H9 (cell line): ENCODE measurements at regions not wholly inside any gene's neighbourhood (a gene's known extent, or its start where the extent isn't known, plus 50 kb on each side); places are given as distances from the start of the nearest gene placed in this dataset.

Experiments
- DNase-seq: peaks from one replicate; pipeline ENCODE4 v3.0.0-alpha.2; 2017
- H2AFZ ChIP-seq: one replicate; pipeline ENCODE4 v1.6.1; 2013; ENCODE audit warnings: mild to moderate bottlenecking, low read length, control low read depth, moderate library complexity
- H2AK5ac ChIP-seq: 2 replicates; pipeline ENCODE4 v1.6.1; 2013; ENCODE audit warnings: low read length, control low read depth, mixed read lengths; ENCODE audit not compliant: insufficient read length
- H2BK120ac ChIP-seq: one replicate; pipeline ENCODE4 v1.6.1; 2013; ENCODE audit warnings: low read depth, mild to moderate bottlenecking, low read length, control low read depth, inconsistent platforms; ENCODE audit not compliant: poor library complexity, severe bottlenecking
- H2BK12ac ChIP-seq: 2 replicates; pipeline ENCODE4 v1.6.1; 2013; ENCODE audit warnings: low read length, control low read depth, mixed read lengths, low read depth; ENCODE audit not compliant: insufficient read length
- H2BK15ac ChIP-seq: 2 replicates; pipeline ENCODE4 v1.6.1; 2013; ENCODE audit warnings: low read depth, low read length, control low read depth
- H2BK20ac ChIP-seq: one replicate; pipeline ENCODE4 v1.6.1; 2013; ENCODE audit warnings: low read depth, mild to moderate bottlenecking, low read length, control low read depth, inconsistent platforms; ENCODE audit not compliant: poor library complexity, severe bottlenecking
- H2BK5ac ChIP-seq: 2 replicates; pipeline ENCODE4 v1.6.1; 2013; ENCODE audit warnings: low read length, control low read depth, mixed read lengths; ENCODE audit not compliant: insufficient read length
- H3K14ac ChIP-seq: 2 replicates; pipeline ENCODE4 v1.6.1; 2013; ENCODE audit warnings: low read length, control low read depth; ENCODE audit not compliant: insufficient read depth
- H3K18ac ChIP-seq: 2 replicates; pipeline ENCODE4 v1.6.1; 2013; ENCODE audit warnings: low read depth, mild to moderate bottlenecking, mixed read lengths, low read length, control low read depth; ENCODE audit not compliant: insufficient read length
- H3K23ac ChIP-seq: 2 replicates; pipeline ENCODE4 v1.6.1; 2013; ENCODE audit warnings: low read length, control low read depth, mixed read lengths, low read depth; ENCODE audit not compliant: insufficient read length
- H3K23me2 ChIP-seq: 2 replicates; pipeline ENCODE4 v1.6.1; 2013; ENCODE audit warnings: low read depth, mild to moderate bottlenecking, mixed read lengths, low read length, control low read depth; ENCODE audit not compliant: insufficient read length, poor library complexity, severe bottlenecking
- H3K27ac ChIP-seq: 2 replicates; pipeline ENCODE4 v1.5.1; 2013; ENCODE audit warnings: low read length, control low read depth, mixed read lengths, low read depth; ENCODE audit not compliant: insufficient read length
- H3K27me3 ChIP-seq: 2 replicates; pipeline ENCODE4 v1.6.1; 2013; ENCODE audit warnings: low read length, control low read depth, inconsistent platforms; ENCODE audit not compliant: insufficient read depth
- H3K4ac ChIP-seq: 2 replicates; pipeline ENCODE4 v1.6.1; 2013; ENCODE audit warnings: low read depth, mild to moderate bottlenecking, control low read depth, inconsistent platforms, low read length, moderate library complexity
- H3K4me1 ChIP-seq: 2 replicates; pipeline ENCODE4 v1.6.1; 2013; ENCODE audit warnings: low read length, control low read depth, inconsistent platforms; ENCODE audit not compliant: insufficient read depth
- H3K4me2 ChIP-seq: 2 replicates; pipeline ENCODE4 v1.6.1; 2013; ENCODE audit warnings: low read length, control low read depth, mixed read lengths; ENCODE audit not compliant: insufficient read length, insufficient read depth
- H3K56ac ChIP-seq: 2 replicates; pipeline ENCODE4 v1.6.1; 2013; ENCODE audit warnings: low read depth, mild to moderate bottlenecking, mixed read lengths, low read length, control low read depth; ENCODE audit not compliant: insufficient read length
- H3K79me1 ChIP-seq: 2 replicates; pipeline ENCODE4 v1.6.1; 2013; ENCODE audit warnings: low read depth, mild to moderate bottlenecking, moderate library complexity, low read length, control low read depth, inconsistent platforms; ENCODE audit not compliant: insufficient read depth, poor library complexity, severe bottlenecking
- H3K79me2 ChIP-seq: 2 replicates; pipeline ENCODE4 v1.6.1; 2013; ENCODE audit warnings: low read length, control low read depth, inconsistent platforms; ENCODE audit not compliant: insufficient read depth
- H3K9ac ChIP-seq: 2 replicates; pipeline ENCODE4 v1.6.1; 2013; ENCODE audit warnings: low read length, control low read depth, mixed read lengths; ENCODE audit not compliant: insufficient read length; ENCODE audit errors: extremely low read depth
- H3K9me3 ChIP-seq: one replicate; pipeline ENCODE4 v1.6.1; 2013; ENCODE audit warnings: low read depth, low read length, inconsistent platforms; ENCODE audit not compliant: control insufficient read depth
- H3T11ph ChIP-seq: one replicate; pipeline ENCODE4 v1.6.1; 2013; ENCODE audit warnings: mild to moderate bottlenecking, low read length, control low read depth, inconsistent platforms
- H4K20me1 ChIP-seq: one replicate; pipeline ENCODE4 v1.6.1; 2013; ENCODE audit not compliant: control insufficient read depth, insufficient read length, insufficient read depth
- H4K5ac ChIP-seq: 2 replicates; pipeline ENCODE4 v1.6.1; 2013; ENCODE audit warnings: low read depth, mild to moderate bottlenecking, mixed read lengths, low read length, control low read depth; ENCODE audit not compliant: insufficient read length
- H4K8ac ChIP-seq: replicated peaks from 2 replicates; pipeline ENCODE4 v1.6.1; 2013; ENCODE audit warnings: low read length, control low read depth, mixed read lengths, low read depth; ENCODE audit not compliant: insufficient read length
- H4K91ac ChIP-seq: 2 replicates; pipeline ENCODE4 v1.6.1; 2013; ENCODE audit warnings: low read depth, mild to moderate bottlenecking, moderate library complexity, mixed read lengths, low read length, control low read depth; ENCODE audit not compliant: insufficient read length
- H3K27ac Mint-ChIP-seq, 3 experiments: 2 replicates in 2 of 3; 3 replicates in 1 of 3; pipeline ENCODE4 v1.8.0; 2020 to 2021; ENCODE audit warnings: mixed read lengths in 3 of 3, mild to moderate bottlenecking in 1 of 3, moderate library complexity in 1 of 3
- H3K27me3 Mint-ChIP-seq: 2 replicates; pipeline ENCODE4 v1.8.0; 2021; ENCODE audit warnings: low read depth, mild to moderate bottlenecking, moderate library complexity, mixed read lengths
- H3K36me3 Mint-ChIP-seq, 3 experiments: 2 replicates in 2 of 3; 3 replicates in 1 of 3; pipeline ENCODE4 v1.8.0; 2020 to 2021; ENCODE audit warnings: low read depth in 3 of 3, mixed read lengths in 3 of 3; ENCODE audit not compliant: insufficient read depth in 1 of 3
- H3K4me1 Mint-ChIP-seq, 2 experiments: 2 replicates each; pipeline ENCODE4 v1.8.0; 2020; ENCODE audit warnings: mixed read lengths in 2 of 2
- H3K4me3 Mint-ChIP-seq, 2 experiments: 2 replicates in 1 of 2; 3 replicates in 1 of 2; pipeline ENCODE4 v1.8.0; 2020 to 2021; ENCODE audit warnings: mild to moderate bottlenecking in 2 of 2, mixed read lengths in 2 of 2, moderate library complexity in 1 of 2
- H3K9me3 Mint-ChIP-seq, 2 experiments: 2 replicates in 1 of 2; 3 replicates in 1 of 2; pipeline ENCODE4 v1.8.0; 2020; ENCODE audit warnings: mild to moderate bottlenecking in 2 of 2, mixed read lengths in 2 of 2, moderate library complexity in 1 of 2
- CTCF ChIP-seq: fragments of 200-600 bp; sonication (generic); conservative IDR thresholded peaks from 3 replicates; pipeline ENCODE4 v1.8.0; 2021; ENCODE audit warnings: antibody characterized with exemption, mild to moderate bottlenecking
- WGBS: extraction: QIAGEN DNeasy Blood & Tissue Kit; methylation state at CpG from one replicate; pipeline ENCODE4 v1.1.7; 2013; ENCODE audit warnings: missing lambda C conversion rate, low lambda C conversion rate, mixed read lengths; ENCODE audit not compliant: insufficient read length; ENCODE audit errors: extremely low coverage; 5-methylcytosine and 5-hydroxymethylcytosine counted together

DNA sequence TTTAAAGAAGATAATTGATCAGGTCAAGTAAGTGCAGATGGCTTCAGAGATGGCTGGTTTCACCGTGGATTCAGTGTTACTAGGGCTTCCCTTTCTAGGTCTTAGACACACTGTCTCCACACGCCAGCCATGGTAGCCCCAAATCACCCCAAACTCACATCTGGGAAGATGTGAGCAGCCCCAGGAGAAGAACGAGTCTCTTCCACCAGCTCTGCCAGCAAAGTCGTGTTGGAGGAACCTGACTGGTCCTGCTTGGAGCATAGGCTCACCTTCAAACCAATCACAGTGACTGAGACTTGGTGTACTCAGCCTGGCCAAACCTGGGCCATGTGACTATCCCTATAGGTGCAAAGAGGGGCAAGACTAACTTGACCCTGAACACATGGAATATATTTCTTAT, 296.7 kb downstream of the RPLP1 start:
- H4K5ac ChIP-seq, result no peak overlapping the region
- H2AK5ac ChIP-seq, result no peak overlapping the region
- no peaks in the 10 kb centered on the region for H3K23me2 ChIP-seq
- H3K4me1 ChIP-seq, result peaks cover 3% of the 10 kb centered on the region; the same call in 1 of the 2 replicates
- no peak overlapping the region for H2BK15ac ChIP-seq
- H3K27ac ChIP-seq, result no peak overlapping the region
- no peak overlapping the region for H2BK12ac ChIP-seq
- Mint-ChIP-seq H3K4me1 (peaks cover 7 to 11% of the 10 kb centered on the region in 2 experiments), H3K9me3 (peaks cover 9 to 11% of the 10 kb centered on the region in 2 experiments), H3K36me3 (peaks cover 0 to 12% (median 6%) of the 10 kb centered on the region in 3 experiments; a peak in 5 of 7 replicates), H3K27ac (no peak overlapping the region), H3K4me3 (no peak overlapping the region), H3K27me3 (peaks cover 11% of the 10 kb centered on the region)
- no peak overlapping the region for H3T11ph ChIP-seq
- no peaks in the 10 kb centered on the region for H4K20me1 ChIP-seq
- H3K4me2 ChIP-seq, result no peak overlapping the region
- H3K23ac ChIP-seq, result no peak overlapping the region
- H2AFZ ChIP-seq, result no peak overlapping the region
- no peak for DNase-seq
- H3K79me1 ChIP-seq, result no peaks in the 10 kb centered on the region
- H4K8ac ChIP-seq, result no peak overlapping the region
- H3K4ac ChIP-seq, result no peak overlapping the region
- H3K9ac ChIP-seq, result no peak overlapping the region
- no peak overlapping the region for H2BK120ac ChIP-seq
- no peak overlapping the region for H3K14ac ChIP-seq
- H3K18ac ChIP-seq, result no peak overlapping the region
- H3K56ac ChIP-seq, result no peak overlapping the region
- H2BK20ac ChIP-seq, result no peak overlapping the region
- no peaks in the 10 kb centered on the region for H3K27me3 ChIP-seq
- no peaks in the 10 kb centered on the region for H3K79me2 ChIP-seq
- no peak overlapping the region for H2BK5ac ChIP-seq
- no peak overlapping the region for H4K91ac ChIP-seq
- H3K9me3 ChIP-seq, result no peaks in the 10 kb centered on the region
- no CpG with 5 or more reads among the region's 4 CpGs for WGBS
- TF ChIP-seq CTCF, result no peak
